HEK293 (cell line): ENCODE measurements at regions not wholly inside any gene's neighbourhood (a gene's known extent, or its start where the extent isn't known, plus 50 kb on each side); places are given as distances from the start of the nearest gene placed in this dataset.

ENCODE experiments used
- BCL11A ChIP-seq: fragments of 450-650 bp; formaldehyde crosslinking; IDR thresholded peaks from 2 replicates; pipeline ENCODE4 v1.5.1; 2016; ENCODE audit warnings: low read depth, missing biosample characterization, missing genetic modification characterization
- GLI4 ChIP-seq: fragments of 450-650 bp; formaldehyde crosslinking; IDR thresholded peaks from 2 replicates; pipeline ENCODE4 v1.5.1; 2016; ENCODE audit warnings: missing biosample characterization, missing genetic modification characterization
- INSM2 ChIP-seq: fragments of 450-650 bp; formaldehyde crosslinking; IDR thresholded peaks from 2 replicates; pipeline ENCODE4 v1.5.1; 2016; ENCODE audit warnings: missing biosample characterization, missing genetic modification characterization
- KLF1 ChIP-seq: fragments of 450-650 bp; formaldehyde crosslinking; IDR thresholded peaks from 2 replicates; pipeline ENCODE4 v1.5.1; 2016; ENCODE audit warnings: missing biosample characterization, missing genetic modification characterization
- KLF10 ChIP-seq: fragments of 450-650 bp; IDR thresholded peaks from 2 replicates; pipeline ENCODE4 v1.5.1; 2018; ENCODE audit warnings: missing biosample characterization, mild to moderate bottlenecking, missing genetic modification characterization
- OSR2 ChIP-seq: fragments of 450-650 bp; formaldehyde crosslinking; IDR thresholded peaks from 2 replicates; pipeline ENCODE4 v1.5.1; 2016; ENCODE audit warnings: missing biosample characterization, missing genetic modification characterization
- SP2 ChIP-seq: fragments of 450-650 bp; formaldehyde crosslinking; IDR thresholded peaks from 2 replicates; pipeline ENCODE4 v1.5.1; 2016; ENCODE audit warnings: missing biosample characterization, missing genetic modification characterization
- WT1 ChIP-seq: fragments of 450-650 bp; formaldehyde crosslinking; IDR thresholded peaks from 2 replicates; pipeline ENCODE4 v1.5.1; 2016; ENCODE audit warnings: missing biosample characterization, missing genetic modification characterization
- ZBTB20 ChIP-seq: fragments of 450-650 bp; formaldehyde crosslinking; IDR thresholded peaks from 2 replicates; pipeline ENCODE4 v1.5.1; 2016; ENCODE audit warnings: missing biosample characterization, missing genetic modification characterization
- ZBTB44 ChIP-seq: fragments of 450-650 bp; IDR thresholded peaks from 2 replicates; pipeline ENCODE4 v1.5.1; 2018; ENCODE audit warnings: missing biosample characterization, mild to moderate bottlenecking, missing genetic modification characterization
- ZBTB8A ChIP-seq: fragments of 450-650 bp; formaldehyde crosslinking; IDR thresholded peaks from 2 replicates; pipeline ENCODE4 v1.5.1; 2016; ENCODE audit warnings: missing biosample characterization, missing genetic modification characterization
- ZIC2 ChIP-seq: fragments of 450-650 bp; formaldehyde crosslinking; IDR thresholded peaks from 2 replicates; pipeline ENCODE4 v1.5.1; 2016; ENCODE audit warnings: missing biosample characterization, missing genetic modification characterization
- ZNF148 ChIP-seq: fragments of 450-650 bp; formaldehyde crosslinking; IDR thresholded peaks from 2 replicates; pipeline ENCODE4 v1.5.0; 2017; ENCODE audit warnings: missing biosample characterization, missing genetic modification characterization, borderline replicate concordance
- ZNF169 ChIP-seq: fragments of 450-650 bp; formaldehyde crosslinking; IDR thresholded peaks from 2 replicates; pipeline ENCODE4 v1.5.1; 2016; ENCODE audit warnings: missing biosample characterization, missing genetic modification characterization
- ZNF24 ChIP-seq: fragments of 450-650 bp; formaldehyde crosslinking; IDR thresholded peaks from 2 replicates; pipeline ENCODE4 v1.5.1; 2016; ENCODE audit warnings: missing biosample characterization, missing genetic modification characterization
- ZNF26 ChIP-seq: fragments of 450-650 bp; formaldehyde crosslinking; IDR thresholded peaks from 2 replicates; pipeline ENCODE4 v1.5.1; 2016; ENCODE audit warnings: missing biosample characterization, missing genetic modification characterization
- ZNF302 ChIP-seq: fragments of 450-650 bp; formaldehyde crosslinking; IDR thresholded peaks from 2 replicates; pipeline ENCODE4 v1.5.1; 2016; ENCODE audit warnings: missing biosample characterization, missing genetic modification characterization, low read depth
- ZNF37A ChIP-seq: fragments of 450-650 bp; IDR thresholded peaks from 2 replicates; pipeline ENCODE4 v1.5.1; 2018; ENCODE audit warnings: missing biosample characterization, missing genetic modification characterization
- ZNF394 ChIP-seq: fragments of 450-650 bp; formaldehyde crosslinking; IDR thresholded peaks from 2 replicates; pipeline ENCODE4 v1.5.1; 2016; ENCODE audit warnings: missing biosample characterization, missing genetic modification characterization, mild to moderate bottlenecking, moderate library complexity, borderline replicate concordance
- ZNF423 ChIP-seq: fragments of 450-650 bp; formaldehyde crosslinking; IDR thresholded peaks from 2 replicates; pipeline ENCODE4 v1.5.1; 2016; ENCODE audit warnings: missing biosample characterization, missing genetic modification characterization
- ZNF501 ChIP-seq: fragments of 450-650 bp; formaldehyde crosslinking; IDR thresholded peaks from 2 replicates; pipeline ENCODE4 v1.5.1; 2016; ENCODE audit warnings: missing biosample characterization, missing genetic modification characterization
- ZNF571 ChIP-seq: fragments of 450-650 bp; formaldehyde crosslinking; IDR thresholded peaks from 2 replicates; pipeline ENCODE4 v1.5.0; 2017; ENCODE audit warnings: missing biosample characterization, missing genetic modification characterization
- ZNF596 ChIP-seq: fragments of 450-650 bp; IDR thresholded peaks from 2 replicates; pipeline ENCODE4 v1.5.0; 2018; ENCODE audit warnings: missing biosample characterization, mild to moderate bottlenecking, missing genetic modification characterization, moderate library complexity
- ZNF600 ChIP-seq: fragments of 450-650 bp; formaldehyde crosslinking; IDR thresholded peaks from 2 replicates; pipeline ENCODE4 v1.5.1; 2016; ENCODE audit warnings: missing biosample characterization, missing genetic modification characterization
- ZNF626 ChIP-seq: fragments of 450-650 bp; sonication (Bioruptor Pico); formaldehyde crosslinking; IDR thresholded peaks from 2 replicates; pipeline ENCODE4 v1.5.1; 2018; ENCODE audit warnings: missing biosample characterization, missing genetic modification characterization, inconsistent platforms
- ZNF629 ChIP-seq: fragments of 450-650 bp; formaldehyde crosslinking; IDR thresholded peaks from 2 replicates; pipeline ENCODE4 v1.5.1; 2017; ENCODE audit warnings: missing biosample characterization, missing genetic modification characterization
- ZNF692 ChIP-seq: fragments of 450-650 bp; formaldehyde crosslinking; IDR thresholded peaks from 2 replicates; pipeline ENCODE4 v1.5.1; 2016; ENCODE audit warnings: missing biosample characterization, missing genetic modification characterization
- ZNF768 ChIP-seq: fragments of 450-650 bp; formaldehyde crosslinking; IDR thresholded peaks from 2 replicates; pipeline ENCODE4 v1.5.1; 2018; ENCODE audit warnings: missing biosample characterization, mild to moderate bottlenecking, missing genetic modification characterization
- ZNF792 ChIP-seq: fragments of 450-650 bp; formaldehyde crosslinking; IDR thresholded peaks from 2 replicates; pipeline ENCODE4 v1.5.1; 2016; ENCODE audit warnings: missing biosample characterization, missing genetic modification characterization
- ZSCAN4 ChIP-seq: fragments of 450-650 bp; formaldehyde crosslinking; IDR thresholded peaks from 2 replicates; pipeline ENCODE4 v1.5.1; 2017; ENCODE audit warnings: missing biosample characterization, missing genetic modification characterization

GRCh38 chr12:124422570-124423523 lies 128.0 kb downstream of the RFLNA start (continued):
- TF ChIP-seq ZNF26 (tag by site-specific recombination), result no peak
- no peak for TF ChIP-seq ZSCAN4 (tag by site-specific recombination)
- TF ChIP-seq ZNF692 (tag by site-specific recombination), result peak; percentile 86; the same call in 1 of the 2 replicates
- TF ChIP-seq ZNF792 (tag by site-specific recombination), result no peak
- no peak for TF ChIP-seq ZNF302 (tag by site-specific recombination)
- TF ChIP-seq ZNF148 (tag by site-specific recombination), result no peak
- TF ChIP-seq ZNF629 (tag by site-specific recombination), result peak; percentile 35
- peak; percentile 49 for TF ChIP-seq SP2
- TF ChIP-seq KLF10 (tag by site-specific recombination), result peak; percentile 74
- TF ChIP-seq ZNF596 (tag by site-specific recombination), result no peak
- no peak for TF ChIP-seq ZBTB20 (tag by site-specific recombination)
- peak; percentile 33; the same call in 1 of the 2 replicates for TF ChIP-seq BCL11A (tag by site-specific recombination)
- TF ChIP-seq ZBTB44 (tag by site-specific recombination), result 0 out of 2 replicates have a peak, but pooled peaks have one; percentile 6
- no peak for TF ChIP-seq ZNF571 (tag by site-specific recombination)
- peak; percentile 23; the same call in 1 of the 2 replicates for TF ChIP-seq INSM2 (tag by site-specific recombination)
- no peak for TF ChIP-seq ZNF626
- TF ChIP-seq ZNF600, result peak; percentile 75
- peak; percentile 94 for TF ChIP-seq ZIC2 (tag by site-specific recombination)
- peak; percentile 83 for TF ChIP-seq OSR2 (tag by site-specific recombination)
- peak; percentile 45; the same call in 1 of the 2 replicates for TF ChIP-seq ZNF394 (tag by site-specific recombination)
- TF ChIP-seq WT1 (tag by site-specific recombination), result no peak
- TF ChIP-seq ZNF169, result no peak
- peak; percentile 63; the same call in 1 of the 2 replicates for TF ChIP-seq ZNF24 (tag by site-specific recombination)
- no peak for TF ChIP-seq ZNF768 (tag by site-specific recombination)
- TF ChIP-seq ZNF37A, result no peak
- peak; percentile 55 for TF ChIP-seq ZBTB8A (tag by site-specific recombination)
- TF ChIP-seq ZNF423, result peak; percentile 84
- peak; percentile 95 for TF ChIP-seq KLF1 (tag by site-specific recombination)
- no peak for TF ChIP-seq GLI4
- 0 out of 2 replicates have a peak, but pooled peaks have one; percentile 37 for TF ChIP-seq ZNF501 (tag by site-specific recombination)
